AG09319 (cell line): ENCODE measurements at regions not wholly inside any gene's neighbourhood (a gene's known extent, or its start where the extent isn't known, plus 50 kb on each side); places are given as distances from the start of the nearest gene placed in this dataset.

Experiments used
- DNase-seq: peaks from one replicate; pipeline ENCODE4 v3.0.0-alpha.2; 2010; ENCODE audit warnings: low read depth; ENCODE audit errors: extremely low read depth
- CTCF ChIP-seq: IDR thresholded peaks from 2 replicates; pipeline ENCODE4 v1.5.1; 2011; ENCODE audit warnings: low read depth, mild to moderate bottlenecking, inconsistent platforms, low read length, moderate library complexity

DNA sequence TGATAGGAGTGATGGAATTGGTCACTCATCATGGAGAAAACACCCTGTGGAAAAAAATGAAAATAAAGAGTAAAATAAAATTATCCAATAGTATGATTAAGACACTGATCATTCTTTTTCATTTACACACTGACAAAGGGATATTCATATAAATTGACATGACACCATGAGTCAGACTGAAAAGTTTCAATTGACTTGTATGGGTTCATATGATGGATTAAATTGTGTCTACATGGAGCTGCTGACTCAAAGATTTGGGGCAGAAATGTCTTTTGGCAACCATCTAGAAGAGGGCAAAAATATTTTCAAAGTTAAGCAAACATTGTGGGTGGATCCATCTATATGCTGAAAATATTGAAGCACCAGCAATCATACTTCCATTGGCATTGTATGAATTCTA lies 153.4 kb upstream of the PPP3CA start:
- no peak for DNase-seq
- TF ChIP-seq CTCF: no peak

DNA sequence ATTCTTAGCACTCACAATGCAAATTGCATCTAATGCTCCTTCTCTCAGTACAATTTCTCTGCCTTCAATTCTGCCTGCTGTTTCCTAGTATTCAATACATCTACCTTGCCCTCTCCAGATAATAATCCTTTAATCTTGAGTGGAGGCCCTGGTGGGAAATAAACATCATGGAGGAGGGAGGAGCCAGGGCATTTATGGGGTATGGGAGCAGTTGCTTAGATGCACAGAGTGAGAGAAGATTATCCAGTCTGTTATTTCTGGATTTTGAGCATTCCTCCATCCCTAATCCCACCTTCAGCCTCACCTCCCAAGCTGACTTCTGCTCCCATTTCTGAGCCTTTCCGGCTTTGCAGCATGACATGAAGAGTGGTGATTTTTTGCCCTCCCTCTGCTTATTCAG lies 127.9 kb upstream of the PPP3CA start:
- no peak for DNase-seq
- TF ChIP-seq CTCF: no peak

DNA sequence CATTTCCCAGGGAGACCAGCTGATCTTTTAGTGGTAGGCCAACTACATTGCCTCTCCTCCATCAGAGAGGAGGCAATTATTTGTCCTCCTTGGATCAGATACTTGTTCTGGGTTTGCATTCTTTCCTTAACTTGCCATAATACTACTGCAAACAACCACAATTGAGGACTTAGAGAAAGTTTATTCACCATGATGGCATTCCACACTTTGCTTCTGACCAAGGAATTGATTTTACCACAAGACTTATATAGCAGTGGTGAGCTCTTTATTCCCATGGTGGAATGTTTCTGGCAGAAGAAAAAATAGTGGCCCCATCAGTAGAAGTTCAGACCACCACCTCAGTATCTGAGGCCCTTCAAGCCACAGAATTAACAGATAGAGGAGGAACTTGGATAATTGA lies 123.9 kb upstream of the PPP3CA start:
- DNase-seq: no peak
- no peak for TF ChIP-seq CTCF

DNA sequence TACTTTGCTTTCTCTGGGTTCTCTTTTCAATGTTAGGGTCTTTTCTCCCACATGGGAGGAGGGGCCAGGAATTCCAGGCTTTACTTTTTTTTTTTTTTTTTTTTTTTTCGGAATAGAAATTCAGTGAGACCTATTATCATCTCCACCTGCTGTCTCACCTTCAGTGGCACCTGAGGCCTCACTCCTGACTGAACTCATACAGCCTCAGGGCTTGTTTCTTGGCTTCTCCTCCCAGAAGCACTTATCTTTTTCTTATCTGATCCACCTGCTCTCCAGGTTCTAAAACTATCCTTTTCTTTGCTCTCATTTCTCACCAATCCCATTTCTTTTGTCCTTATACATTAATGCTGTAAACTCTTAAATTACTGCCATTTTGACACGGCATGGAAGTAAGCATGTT lies 117.3 kb upstream of the PPP3CA start:
- DNase-seq: no peak
- no peak for TF ChIP-seq CTCF

DNA sequence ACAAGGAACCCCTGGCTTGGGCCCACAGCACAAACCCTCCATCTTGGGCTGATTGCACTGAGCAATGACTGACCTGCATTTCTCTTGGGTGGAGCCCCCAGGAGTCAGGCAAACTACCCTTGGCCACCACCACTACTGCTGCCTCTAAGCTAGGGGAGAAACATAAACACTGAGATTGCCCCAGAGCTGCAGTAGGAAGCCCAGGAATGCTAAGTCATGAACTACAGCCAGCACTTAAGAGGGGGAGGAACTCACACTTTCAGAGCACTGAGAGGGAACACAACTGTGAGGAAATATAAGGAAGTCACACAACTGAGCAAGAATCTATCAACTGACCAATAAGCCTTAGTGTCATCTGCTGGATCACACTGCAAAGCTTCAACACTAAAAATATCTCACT lies 111.6 kb upstream of the PPP3CA start:
- DNase-seq: no peak
- TF ChIP-seq CTCF: no peak

DNA sequence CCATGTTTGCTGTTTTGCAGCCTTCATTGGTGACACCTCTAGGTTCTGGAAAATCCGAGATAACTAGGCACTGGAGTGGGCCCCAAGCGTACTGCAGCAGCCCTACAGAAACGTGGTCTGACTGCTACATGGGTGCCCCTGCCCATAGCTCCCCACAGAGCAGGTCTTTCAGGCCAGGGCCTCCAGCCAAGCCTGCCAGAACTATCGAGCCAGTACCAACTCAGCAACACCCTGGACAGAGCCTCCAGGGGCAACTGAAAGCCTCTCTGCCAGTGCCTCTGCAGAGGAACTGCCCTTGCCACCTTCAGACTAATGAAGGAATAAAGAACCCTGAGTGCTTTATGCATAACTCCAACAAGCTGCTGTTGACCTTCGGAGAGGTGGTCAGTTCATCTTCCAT lies 111.1 kb upstream of the PPP3CA start:
- DNase-seq: no peak
- no peak for TF ChIP-seq CTCF

GRCh38 chr4:101451086-101451485 lies 103.8 kb upstream of the PPP3CA start:
- DNase-seq: no peak
- TF ChIP-seq CTCF: no peak
